CD4-positive, alpha-beta T cell (primary cell): ENCODE measurements at regions not wholly inside any gene's neighbourhood (a gene's known extent, or its start where the extent isn't known, plus 50 kb on each side); places are given as distances from the start of the nearest gene placed in this dataset.

ENCODE experiments used
- ATAC-seq: fragments of 200-7000 bp; cut with Tn5 transposase; one replicate; pipeline ENCODE4 v1.10.0; 2022; ENCODE audit warnings: mild to moderate bottlenecking; ENCODE audit not compliant: poor library complexity
- CTCF ChIA-PET: fragments of 350-600 bp; sonication (Branson Sonifier 250); formaldehyde crosslinking; loops from one replicate; lab custom pipeline; 2021; ENCODE audit warnings: antibody characterized with exemption, inconsistent platforms; lab: Charles Lee
- POLR2A ChIA-PET: fragments of 350-600 bp; sonication (Branson Sonifier 250); formaldehyde crosslinking; loops from one replicate; lab custom pipeline; 2021; ENCODE audit warnings: antibody characterized with exemption, inconsistent platforms; lab: Charles Lee
- DNase-seq, 14 experiments: peaks; one replicate each; pipeline ENCODE4 v3.0.0-alpha.2; 2013 to 2020; ENCODE audit warnings: mixed read lengths in 2 of 14
- H3K27ac ChIP-seq, 2 donors: one replicate each; pipeline versions ENCODE4 v1.5.1 to v1.7.0; 2013; ENCODE audit warnings: low read length in 2 of 2, low read depth in 1 of 2, mild to moderate bottlenecking in 1 of 2
- H3K27me3 ChIP-seq, 2 experiments: 1 replicate in 1 of 2; 2 replicates in 1 of 2; pipeline versions ENCODE4 v1.6.1 to v1.7.0; 2013; ENCODE audit warnings: low read length in 2 of 2, control low read depth in 1 of 2, mild to moderate bottlenecking in 1 of 2, moderate library complexity in 1 of 2; ENCODE audit not compliant: insufficient read depth in 2 of 2, control insufficient read depth in 1 of 2
- H3K36me3 ChIP-seq: one replicate; pipeline ENCODE4 v1.6.1; 2013; ENCODE audit warnings: low read length, control low read depth; ENCODE audit not compliant: insufficient read depth
- H3K4me1 ChIP-seq: one replicate; pipeline ENCODE4 v1.6.1; 2013; ENCODE audit warnings: low read length, control low read depth; ENCODE audit not compliant: insufficient read depth
- H3K4me3 ChIP-seq: one replicate; pipeline ENCODE4 v1.5.1; 2013; ENCODE audit warnings: mild to moderate bottlenecking, low read length, moderate library complexity
- H3K9me3 ChIP-seq, 2 experiments: 1 replicate in 1 of 2; 2 replicates in 1 of 2; pipeline versions ENCODE4 v1.6.1 to v1.7.0; 2013; ENCODE audit warnings: low read length in 2 of 2, mild to moderate bottlenecking in 2 of 2, control low read depth in 1 of 2, moderate library complexity in 1 of 2; ENCODE audit not compliant: control insufficient read depth in 1 of 2, insufficient read depth in 1 of 2
- H3K27ac Mint-ChIP-seq: one replicate; pipeline ENCODE4 v1.8.0; 2020; ENCODE audit warnings: mixed read lengths
- H3K27me3 Mint-ChIP-seq: one replicate; pipeline ENCODE4 v1.8.0; 2021; ENCODE audit warnings: mixed read lengths
- H3K36me3 Mint-ChIP-seq: one replicate; pipeline ENCODE4 v1.8.0; 2021; ENCODE audit warnings: low read depth, mixed read lengths
- H3K4me1 Mint-ChIP-seq: one replicate; pipeline ENCODE4 v1.8.0; 2021; ENCODE audit warnings: low read depth, mixed read lengths
- H3K4me3 Mint-ChIP-seq: one replicate; pipeline ENCODE4 v1.8.0; 2020; ENCODE audit warnings: mild to moderate bottlenecking, mixed read lengths
- H3K9me3 Mint-ChIP-seq: one replicate; pipeline ENCODE4 v1.8.0; 2020; ENCODE audit warnings: mixed read lengths
- intact Hi-C, 2 experiments: fragments of 100-400 bp; cut with DNase I in 1 of 2; cut with micrococcal nuclease in 1 of 2; formaldehyde crosslinking; loops; one replicate each; pipeline versions ENCODE4 v1.15.1 to v1.9.0; 2023 to 2025; cut with DNase I, micrococcal nuclease
- TF ChIP-seq, protein P1 (sequence below): fragments of 200-600 bp; IDR thresholded peaks from one replicate; pipeline ENCODE4 v1.8.0; 2022; ENCODE audit warnings: antibody characterized with exemption, mild to moderate bottlenecking

DNA sequence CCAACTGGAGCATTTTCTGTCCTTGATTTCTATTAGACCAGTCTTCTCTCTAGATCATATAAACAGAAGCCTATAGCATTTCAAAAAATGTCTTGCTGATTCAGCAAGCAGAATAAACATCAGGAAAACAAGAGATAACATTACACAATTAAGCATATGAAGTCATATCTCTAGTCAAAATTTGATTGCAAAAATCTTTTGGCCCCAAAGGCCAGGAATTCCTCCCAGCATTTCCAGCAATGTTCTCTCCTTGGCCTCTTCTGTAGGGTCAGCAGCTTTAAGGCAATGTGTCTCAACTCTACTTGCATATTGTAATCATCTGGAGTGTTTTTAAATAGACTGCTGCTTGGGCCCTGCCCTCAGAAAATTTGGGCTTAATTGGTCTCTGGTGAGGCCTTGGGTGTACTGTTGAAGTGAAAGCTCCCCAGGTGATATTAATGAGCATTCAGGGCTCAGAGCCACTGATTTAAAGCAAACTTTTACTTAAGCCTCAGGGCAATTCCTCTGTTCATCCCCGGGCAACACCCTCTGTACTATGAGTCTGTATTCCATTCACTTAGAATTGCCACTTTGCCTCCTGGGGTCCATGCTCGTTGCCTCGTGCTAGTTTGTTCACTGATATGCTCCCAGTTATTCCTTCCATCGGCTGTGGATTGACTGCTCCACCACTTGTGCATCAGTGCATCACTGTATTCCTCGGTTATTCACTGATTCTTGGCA lies 1072.6 kb downstream of the ROBO2 start:
- DNase-seq, result no peak
- no peak overlapping the region for H3K27ac Mint-ChIP-seq
- H3K4me1 Mint-ChIP-seq, result no peaks in the 10 kb centered on the region
- no peak overlapping the region for H3K4me3 Mint-ChIP-seq
- no peaks in the 10 kb centered on the region for H3K36me3 Mint-ChIP-seq
- CTCF ChIA-PET, result no interaction called here
- H3K27me3 Mint-ChIP-seq, result no peaks in the 10 kb centered on the region
- Histone ChIP-seq H3K4me1 (no peaks in the 10 kb centered on the region), H3K36me3 (no peaks in the 10 kb centered on the region), H3K4me3 (no peak overlapping the region), H3K27me3 (no peaks in the 10 kb centered on the region), H3K9me3 (peaks cover 0 to 14% of the 10 kb centered on the region in 2 experiments), H3K27ac (no peak overlapping the region)
- no peaks in the 10 kb centered on the region for H3K9me3 Mint-ChIP-seq
- POLR2A ChIA-PET, result no interaction called here
- no peak for ATAC-seq
- intact Hi-C loops, result no loop called here
- TF ChIP-seq, protein P1, sequence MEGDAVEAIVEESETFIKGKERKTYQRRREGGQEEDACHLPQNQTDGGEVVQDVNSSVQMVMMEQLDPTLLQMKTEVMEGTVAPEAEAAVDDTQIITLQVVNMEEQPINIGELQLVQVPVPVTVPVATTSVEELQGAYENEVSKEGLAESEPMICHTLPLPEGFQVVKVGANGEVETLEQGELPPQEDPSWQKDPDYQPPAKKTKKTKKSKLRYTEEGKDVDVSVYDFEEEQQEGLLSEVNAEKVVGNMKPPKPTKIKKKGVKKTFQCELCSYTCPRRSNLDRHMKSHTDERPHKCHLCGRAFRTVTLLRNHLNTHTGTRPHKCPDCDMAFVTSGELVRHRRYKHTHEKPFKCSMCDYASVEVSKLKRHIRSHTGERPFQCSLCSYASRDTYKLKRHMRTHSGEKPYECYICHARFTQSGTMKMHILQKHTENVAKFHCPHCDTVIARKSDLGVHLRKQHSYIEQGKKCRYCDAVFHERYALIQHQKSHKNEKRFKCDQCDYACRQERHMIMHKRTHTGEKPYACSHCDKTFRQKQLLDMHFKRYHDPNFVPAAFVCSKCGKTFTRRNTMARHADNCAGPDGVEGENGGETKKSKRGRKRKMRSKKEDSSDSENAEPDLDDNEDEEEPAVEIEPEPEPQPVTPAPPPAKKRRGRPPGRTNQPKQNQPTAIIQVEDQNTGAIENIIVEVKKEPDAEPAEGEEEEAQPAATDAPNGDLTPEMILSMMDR, result no peak

DNA sequence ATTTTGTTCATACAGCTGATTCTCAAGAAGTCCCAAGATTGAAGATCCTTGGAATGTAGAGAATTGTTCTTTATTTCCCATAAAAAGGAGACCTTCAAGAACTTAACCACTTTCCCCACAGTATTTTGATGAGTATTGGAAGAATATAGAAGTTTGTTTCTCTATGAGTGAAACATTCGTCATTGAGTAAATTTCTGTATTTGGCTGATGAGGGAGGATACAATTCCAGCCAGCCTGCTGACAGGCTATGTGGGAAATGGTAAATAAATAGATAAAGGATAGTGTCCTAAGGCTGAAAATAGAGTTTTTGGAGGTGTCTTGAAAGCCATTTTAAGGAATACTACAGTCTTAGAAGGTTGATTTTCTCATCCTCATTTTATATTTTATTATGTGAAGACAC lies 1076.1 kb downstream of the ROBO2 start:
- Histone ChIP-seq H3K27me3 (no peaks in the 10 kb centered on the region), H3K4me1 (no peaks in the 10 kb centered on the region), H3K4me3 (no peak overlapping the region), H3K36me3 (no peaks in the 10 kb centered on the region), H3K9me3 (peaks cover 0 to 6% of the 10 kb centered on the region in 2 experiments), H3K27ac (no peak overlapping the region)
- Mint-ChIP-seq H3K4me1 (no peaks in the 10 kb centered on the region), H3K36me3 (no peaks in the 10 kb centered on the region), H3K9me3 (no peaks in the 10 kb centered on the region), H3K4me3 (no peak overlapping the region), H3K27ac (no peak overlapping the region), H3K27me3 (no peaks in the 10 kb centered on the region)
- TF ChIP-seq, protein P1, result no peak
- POLR2A ChIA-PET, result no interaction called here
- DNase-seq, result no peak
- intact Hi-C loops, result no loop called here
- CTCF ChIA-PET, result no interaction called here
- no peak for ATAC-seq

DNA sequence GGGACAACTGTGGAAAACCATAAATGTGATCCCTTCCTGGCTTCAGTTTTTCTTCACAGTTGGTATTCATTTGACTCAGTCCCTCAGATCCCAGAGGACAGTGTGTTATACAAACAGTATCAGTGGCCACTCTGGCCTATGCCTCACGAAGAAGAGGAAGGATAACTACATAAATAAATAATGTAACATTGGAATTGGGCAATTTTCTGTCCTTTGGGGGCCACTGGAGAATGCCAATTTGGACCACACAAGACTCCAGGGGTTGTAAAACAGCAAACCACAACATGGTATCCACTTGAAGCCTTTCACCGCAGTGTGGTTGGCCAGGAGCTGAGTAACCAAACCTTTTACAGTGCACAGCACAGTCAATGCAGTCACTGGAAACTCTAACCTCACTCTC lies 1077.0 kb downstream of the ROBO2 start:
- Mint-ChIP-seq H3K4me3 (no peak overlapping the region), H3K36me3 (no peaks in the 10 kb centered on the region), H3K27me3 (no peaks in the 10 kb centered on the region), H3K9me3 (no peaks in the 10 kb centered on the region), H3K4me1 (no peaks in the 10 kb centered on the region), H3K27ac (no peak overlapping the region)
- TF ChIP-seq, protein P1, result no peak
- Histone ChIP-seq H3K27ac (no peak overlapping the region), H3K4me3 (no peak overlapping the region), H3K9me3 (peaks cover 0 to 6% of the 10 kb centered on the region in 2 experiments), H3K36me3 (no peaks in the 10 kb centered on the region), H3K4me1 (no peaks in the 10 kb centered on the region), H3K27me3 (no peaks in the 10 kb centered on the region)
- CTCF ChIA-PET, result no interaction called here
- POLR2A ChIA-PET, result no interaction called here
- ATAC-seq, result no peak
- intact Hi-C loops, result no loop called here
- DNase-seq, result no peak
